Neural progenitor cell (in vitro differentiated cells): ENCODE measurements at regions not wholly inside any gene's neighbourhood (a gene's known extent, or its start where the extent isn't known, plus 50 kb on each side); places are given as distances from the start of the nearest gene placed in this dataset.

Source experiments
- DNase-seq: peaks from one replicate; pipeline ENCODE4 v3.0.0-alpha.2; 2016; ENCODE audit warnings: low spot score
- H2AFZ ChIP-seq: fragments of 200-600 bp; sonication (generic); replicated peaks from 2 replicates; pipeline ENCODE4 v1.6.1; 2016; ENCODE audit warnings: antibody characterized with exemption
- H3F3A ChIP-seq: fragments of 200-600 bp; sonication (generic); 2 replicates; pipeline ENCODE4 v1.6.1; 2016; ENCODE audit warnings: antibody characterized with exemption, low read depth
- H3K27ac ChIP-seq: fragments of 200-600 bp; sonication (generic); 2 replicates; pipeline ENCODE4 v1.5.1; 2016; ENCODE audit warnings: mild to moderate bottlenecking
- H3K27me3 ChIP-seq: fragments of 200-600 bp; sonication (generic); 2 replicates; pipeline ENCODE4 v1.6.1; 2016; ENCODE audit warnings: mild to moderate bottlenecking, moderate library complexity
- H3K36me3 ChIP-seq: fragments of 200-600 bp; sonication (generic); 2 replicates; pipeline ENCODE4 v1.5.1; 2016
- H3K4me1 ChIP-seq: fragments of 200-600 bp; sonication (generic); 2 replicates; pipeline ENCODE4 v1.6.1; 2016; ENCODE audit warnings: mixed run types
- H3K4me2 ChIP-seq: fragments of 200-600 bp; sonication (generic); 2 replicates; pipeline ENCODE4 v1.6.1; 2016
- H3K4me3 ChIP-seq: fragments of 200-600 bp; sonication (generic); 2 replicates; pipeline ENCODE4 v1.5.1; 2016
- H3K79me2 ChIP-seq: fragments of 200-600 bp; sonication (generic); 2 replicates; pipeline ENCODE4 v1.6.1; 2016; ENCODE audit warnings: low read depth
- H3K9ac ChIP-seq: fragments of 200-600 bp; sonication (generic); 2 replicates; pipeline ENCODE4 v1.6.1; 2016
- H3K9me3 ChIP-seq: fragments of 200-600 bp; sonication (generic); 2 replicates; pipeline ENCODE4 v1.5.1; 2016; ENCODE audit warnings: low read depth
- H4K20me1 ChIP-seq: fragments of 200-600 bp; sonication (generic); 2 replicates; pipeline ENCODE4 v1.6.1; 2016; ENCODE audit warnings: low read depth
- H3K27ac Mint-ChIP-seq: 3 replicates; pipeline ENCODE4 v1.8.0; 2021; ENCODE audit warnings: mixed read lengths
- H3K27me3 Mint-ChIP-seq: 2 replicates; pipeline ENCODE4 v1.8.0; 2022; ENCODE audit warnings: low read depth, mild to moderate bottlenecking, inconsistent platforms, moderate library complexity, mixed read lengths; ENCODE audit not compliant: insufficient read depth
- H3K36me3 Mint-ChIP-seq: 3 replicates; pipeline ENCODE4 v1.8.0; 2021; ENCODE audit warnings: mixed read lengths
- H3K4me1 Mint-ChIP-seq: 3 replicates; pipeline ENCODE4 v1.8.0; 2021; ENCODE audit warnings: mixed read lengths
- H3K4me3 Mint-ChIP-seq: 3 replicates; pipeline ENCODE4 v1.8.0; 2021; ENCODE audit warnings: mild to moderate bottlenecking, moderate library complexity, mixed read lengths
- H3K9me3 Mint-ChIP-seq: 3 replicates; pipeline ENCODE4 v1.8.0; 2020; ENCODE audit warnings: mixed read lengths
- EZH2 ChIP-seq: fragments of 200-600 bp; sonication (generic); IDR thresholded peaks from 2 replicates; pipeline ENCODE4 v1.6.1; 2017; ENCODE audit warnings: antibody characterized with exemption, mild to moderate bottlenecking, moderate library complexity
- EZH2phosphoT487 ChIP-seq: fragments of 200-600 bp; sonication (generic); IDR thresholded peaks from 2 replicates; pipeline ENCODE4 v1.6.1; 2017; ENCODE audit warnings: antibody characterized with exemption
- TF ChIP-seq, protein P1 (sequence below): fragments of 200-600 bp; sonication (generic); IDR thresholded peaks from 2 replicates; pipeline ENCODE4 v1.5.1; 2017; ENCODE audit warnings: antibody characterized with exemption, mild to moderate bottlenecking

DNA sequence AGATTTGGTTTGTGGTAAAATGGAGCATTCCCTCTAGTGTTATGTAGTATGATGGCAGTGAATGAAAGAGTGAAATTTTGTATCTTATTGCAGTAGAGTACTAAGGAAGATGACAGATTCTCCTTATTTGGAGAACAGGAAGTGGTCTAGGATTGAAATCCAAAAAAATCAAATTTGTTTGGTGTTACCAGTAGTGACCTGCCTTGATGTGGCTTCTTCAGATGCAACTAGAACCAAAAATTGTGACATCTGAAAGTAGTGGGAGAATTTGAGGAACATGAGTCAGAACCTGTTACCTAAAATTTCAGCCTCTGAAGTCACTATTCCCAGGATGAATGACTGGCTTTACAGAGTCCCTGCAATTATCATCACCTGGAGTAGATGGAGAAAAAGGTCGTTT is 165.9 kb downstream of the KLF5 start:
- Mint-ChIP-seq H3K4me3 (no peak overlapping the region), H3K27me3 (peaks cover 6% of the 10 kb centered on the region), H3K27ac (no peak overlapping the region), H3K9me3 (no peaks in the 10 kb centered on the region), H3K4me1 (no peaks in the 10 kb centered on the region), H3K36me3 (no peaks in the 10 kb centered on the region)
- H3K4me1 ChIP-seq, result no peaks in the 10 kb centered on the region
- H3K36me3 ChIP-seq, result no peaks in the 10 kb centered on the region
- H3F3A ChIP-seq, result no peaks in the 10 kb centered on the region
- no peak overlapping the region for H3K4me2 ChIP-seq
- no peak overlapping the region for H3K4me3 ChIP-seq
- no peak overlapping the region for H2AFZ ChIP-seq
- TF ChIP-seq EZH2phosphoT487 (no peak), EZH2 (no peak)
- TF ChIP-seq, protein P1, sequence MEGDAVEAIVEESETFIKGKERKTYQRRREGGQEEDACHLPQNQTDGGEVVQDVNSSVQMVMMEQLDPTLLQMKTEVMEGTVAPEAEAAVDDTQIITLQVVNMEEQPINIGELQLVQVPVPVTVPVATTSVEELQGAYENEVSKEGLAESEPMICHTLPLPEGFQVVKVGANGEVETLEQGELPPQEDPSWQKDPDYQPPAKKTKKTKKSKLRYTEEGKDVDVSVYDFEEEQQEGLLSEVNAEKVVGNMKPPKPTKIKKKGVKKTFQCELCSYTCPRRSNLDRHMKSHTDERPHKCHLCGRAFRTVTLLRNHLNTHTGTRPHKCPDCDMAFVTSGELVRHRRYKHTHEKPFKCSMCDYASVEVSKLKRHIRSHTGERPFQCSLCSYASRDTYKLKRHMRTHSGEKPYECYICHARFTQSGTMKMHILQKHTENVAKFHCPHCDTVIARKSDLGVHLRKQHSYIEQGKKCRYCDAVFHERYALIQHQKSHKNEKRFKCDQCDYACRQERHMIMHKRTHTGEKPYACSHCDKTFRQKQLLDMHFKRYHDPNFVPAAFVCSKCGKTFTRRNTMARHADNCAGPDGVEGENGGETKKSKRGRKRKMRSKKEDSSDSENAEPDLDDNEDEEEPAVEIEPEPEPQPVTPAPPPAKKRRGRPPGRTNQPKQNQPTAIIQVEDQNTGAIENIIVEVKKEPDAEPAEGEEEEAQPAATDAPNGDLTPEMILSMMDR, result no peak
- H3K27ac ChIP-seq, result no peak overlapping the region
- no peaks in the 10 kb centered on the region for H4K20me1 ChIP-seq
- H3K27me3 ChIP-seq, result no peaks in the 10 kb centered on the region
- no peaks in the 10 kb centered on the region for H3K9me3 ChIP-seq
- no peaks in the 10 kb centered on the region for H3K79me2 ChIP-seq
- H3K9ac ChIP-seq, result no peak overlapping the region
- DNase-seq, result no peak

DNA sequence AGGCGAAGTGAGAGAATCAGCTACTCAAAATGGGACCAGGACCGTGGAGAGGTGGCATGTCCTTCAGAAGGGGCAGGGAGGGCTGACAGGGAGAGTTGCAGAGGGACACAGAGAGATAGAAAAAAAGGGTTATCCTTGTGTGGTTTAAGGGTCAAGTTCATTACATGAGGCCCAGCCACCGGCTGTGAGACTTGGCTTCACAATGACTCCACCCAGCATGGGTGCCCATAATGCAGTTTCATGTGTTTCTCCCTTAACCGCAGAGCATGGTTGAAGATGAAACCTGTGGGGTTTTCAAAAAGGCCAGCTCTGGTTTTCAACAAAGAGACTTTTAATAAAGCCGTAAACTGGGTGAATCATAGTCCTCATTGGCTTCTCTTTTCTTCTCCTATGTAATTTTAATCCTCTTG is 164.6 kb downstream of the KLF5 start:
- Histone ChIP-seq H4K20me1 (no peaks in the 10 kb centered on the region), H3K27me3 (no peaks in the 10 kb centered on the region), H3K4me2 (no peak overlapping the region), H3K79me2 (no peaks in the 10 kb centered on the region), H3K36me3 (no peaks in the 10 kb centered on the region), H3K4me3 (no peak overlapping the region), H3K9me3 (no peaks in the 10 kb centered on the region), H3K27ac (no peak overlapping the region), H3K9ac (no peak overlapping the region), H3K4me1 (no peaks in the 10 kb centered on the region), H3F3A (no peaks in the 10 kb centered on the region), H2AFZ (no peak overlapping the region)
- no peak for DNase-seq
- no peak overlapping the region for H3K27ac Mint-ChIP-seq
- no peaks in the 10 kb centered on the region for H3K9me3 Mint-ChIP-seq
- H3K27me3 Mint-ChIP-seq, result peaks cover 6% of the 10 kb centered on the region
- TF ChIP-seq, protein P1, result no peak
- TF ChIP-seq EZH2phosphoT487 (no peak), EZH2 (no peak)
- no peak overlapping the region for H3K4me3 Mint-ChIP-seq
- no peaks in the 10 kb centered on the region for H3K36me3 Mint-ChIP-seq
- no peaks in the 10 kb centered on the region for H3K4me1 Mint-ChIP-seq

DNA sequence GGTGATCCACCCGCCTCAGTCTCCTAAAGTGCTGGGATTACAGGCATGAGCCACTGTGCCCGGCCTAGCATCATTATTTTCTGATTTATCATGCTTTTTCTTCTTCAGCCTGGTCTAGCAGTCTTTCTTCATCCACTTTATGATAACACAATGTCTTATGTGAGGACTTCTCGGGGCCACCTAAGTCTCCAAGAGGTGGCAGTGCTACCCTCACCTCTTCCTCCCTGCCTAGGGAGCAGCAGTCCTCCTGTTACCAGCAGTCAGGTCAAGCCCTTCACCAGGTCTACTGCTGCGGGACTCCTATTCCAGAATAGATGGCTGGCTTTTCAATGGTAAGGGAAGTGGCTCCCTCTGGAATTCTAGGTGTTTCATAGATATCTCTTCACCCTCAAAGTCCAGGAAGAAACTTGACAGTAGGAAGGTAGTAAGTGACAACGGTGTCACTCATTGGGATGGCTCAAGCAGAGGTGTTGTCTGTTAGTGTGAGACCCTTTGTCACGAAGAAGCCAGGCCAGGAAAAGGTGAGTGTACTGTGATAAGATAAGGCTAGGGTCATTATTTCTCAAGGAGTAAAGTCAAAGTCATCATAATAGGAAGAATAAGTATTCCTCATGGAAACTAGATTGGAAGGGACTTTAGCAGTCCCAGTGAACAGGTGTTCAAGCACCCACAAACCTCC is 164.0 kb downstream of the KLF5 start:
- Histone ChIP-seq H3K9me3 (no peaks in the 10 kb centered on the region), H4K20me1 (no peaks in the 10 kb centered on the region), H3K4me2 (no peak overlapping the region), H2AFZ (no peak overlapping the region), H3K27me3 (no peaks in the 10 kb centered on the region), H3K79me2 (no peaks in the 10 kb centered on the region), H3F3A (no peaks in the 10 kb centered on the region), H3K4me1 (no peaks in the 10 kb centered on the region), H3K36me3 (no peaks in the 10 kb centered on the region), H3K27ac (no peak overlapping the region), H3K9ac (no peak overlapping the region), H3K4me3 (no peak overlapping the region)
- TF ChIP-seq EZH2phosphoT487 (no peak), EZH2 (no peak)
- TF ChIP-seq, protein P1, result no peak
- no peaks in the 10 kb centered on the region for H3K9me3 Mint-ChIP-seq
- H3K27ac Mint-ChIP-seq, result no peak overlapping the region
- H3K27me3 Mint-ChIP-seq, result peaks cover 6% of the 10 kb centered on the region
- no peaks in the 10 kb centered on the region for H3K36me3 Mint-ChIP-seq
- DNase-seq, result no peak
- no peak overlapping the region for H3K4me3 Mint-ChIP-seq
- no peaks in the 10 kb centered on the region for H3K4me1 Mint-ChIP-seq
